ENCODE measurements at regions not wholly inside any gene's neighbourhood (a gene's known extent, or its start where the extent isn't known, plus 50 kb on each side); places are given as distances from the start of the nearest gene placed in this dataset.

- TF ChIP-seq CTCF (IDR thresholded peaks at IDR 0.05) (no peak), POLR2A (IDR thresholded peaks at IDR 0.05) (no peak)
These were observed 786.6 kb upstream of the SLITRK6 start for GRCh38 chr13:86585835-86586234.

Data from ovary (tissue), 3 donors.